ENCODE measurements at regions not wholly inside any gene's neighbourhood (a gene's known extent, or its start where the extent isn't known, plus 50 kb on each side); places are given as distances from the start of the nearest gene placed in this dataset.

DNA sequence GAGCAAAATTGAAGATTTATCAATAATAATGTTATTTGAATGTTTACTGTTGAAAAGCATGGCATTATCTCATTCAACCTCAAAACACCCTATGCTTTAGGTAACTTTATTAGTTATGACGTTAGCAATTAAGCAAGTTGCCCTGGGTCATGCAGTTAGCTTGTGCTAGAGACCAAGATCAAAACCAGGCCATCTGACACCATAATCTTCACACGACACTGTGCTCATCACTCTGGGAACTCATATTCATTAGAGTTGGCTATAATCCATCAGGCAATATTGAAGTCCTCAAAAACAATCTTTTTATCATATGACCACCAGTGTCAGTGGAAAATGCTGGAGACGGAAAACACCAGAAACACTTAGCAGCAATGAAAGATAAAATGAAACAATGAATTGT is 253.5 kb downstream of the PCDH20 start:
- ATAC-seq = peak; percentile 43 to 53

DNA sequence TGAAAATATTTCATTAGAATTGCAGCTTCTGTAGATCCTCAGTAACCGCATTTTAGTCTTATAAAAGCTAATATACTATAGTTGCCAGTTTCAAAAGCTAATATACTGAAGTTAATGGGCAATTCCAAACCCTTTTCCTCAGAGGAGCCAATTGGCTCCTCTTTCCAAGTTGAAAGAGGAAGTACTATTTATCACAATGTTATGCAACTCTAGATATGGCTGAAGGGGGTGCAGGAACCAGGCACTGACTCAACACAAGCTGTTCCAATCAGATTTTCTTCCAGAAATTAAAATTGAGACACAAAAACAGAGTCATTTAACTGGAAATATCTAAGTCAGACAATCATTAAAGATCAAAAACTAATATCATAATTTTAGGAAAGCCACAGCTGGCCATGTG is 258.9 kb downstream of the PCDH20 start:
- 64% methylated on average over 1 of the region's 1 CpG for WGBS
- no peaks in the 10 kb centered on the region for H3K4me1 ChIP-seq (ENCODE audit: control insufficient read depth, insufficient read depth, low read length)
- H3K9me3 ChIP-seq (ENCODE audit: control insufficient read depth, low read length) = no peaks in the 10 kb centered on the region
- no peak overlapping the region for H3K4me3 ChIP-seq (ENCODE audit: low read length)
- no peak overlapping the region for H3K27ac ChIP-seq (ENCODE audit: low read length)
- peak; percentile 63 to 84 for ATAC-seq
- DNase-seq = peak in 1 of 3 donors; percentile 11
- no peaks in the 10 kb centered on the region for H3K27me3 ChIP-seq (ENCODE audit: control insufficient read depth, insufficient read depth)
- intact Hi-C loops (cut with DNase I) = no loop called here

More for the DNA sequence above, 253.5 kb downstream of the PCDH20 start:
- Histone ChIP-seq H3K4me3 (ENCODE audit: low read length) (no peak overlapping the region), H3K27me3 (ENCODE audit: control insufficient read depth, insufficient read depth) (no peaks in the 10 kb centered on the region), H3K9me3 (ENCODE audit: control insufficient read depth, low read length) (no peaks in the 10 kb centered on the region), H3K27ac (ENCODE audit: low read length) (peak overlapping the region; percentile 93), H3K4me1 (ENCODE audit: control insufficient read depth, insufficient read depth, low read length) (no peaks in the 10 kb centered on the region)
- 19% methylated on average over 3 of the region's 3 CpGs for WGBS
- no peak for DNase-seq
- intact Hi-C loops (cut with DNase I) = no loop called here

DNA sequence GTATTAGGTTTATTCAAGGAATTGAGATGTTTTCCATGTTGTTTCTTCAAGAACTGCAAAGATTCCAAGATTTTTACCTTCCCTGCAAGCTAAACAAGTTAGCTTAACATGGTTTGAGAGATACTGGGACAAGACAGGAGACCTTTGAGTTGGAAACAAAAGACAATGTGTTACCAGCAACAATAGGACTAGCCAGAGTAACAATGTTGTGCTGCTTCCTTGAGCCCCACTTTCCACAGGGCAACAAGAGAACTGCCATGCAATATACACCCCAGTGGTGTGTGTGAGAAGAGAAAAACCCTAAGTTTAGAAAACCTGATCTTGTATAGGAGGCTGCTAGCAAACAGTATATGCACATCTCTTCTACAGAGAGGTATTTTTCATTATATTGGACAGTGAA is 264.6 kb downstream of the PCDH20 start:
- Histone ChIP-seq H3K27me3 (ENCODE audit: control insufficient read depth, insufficient read depth) (no peaks in the 10 kb centered on the region), H3K4me3 (ENCODE audit: low read length) (no peak overlapping the region)
- no peak for ATAC-seq

DNA sequence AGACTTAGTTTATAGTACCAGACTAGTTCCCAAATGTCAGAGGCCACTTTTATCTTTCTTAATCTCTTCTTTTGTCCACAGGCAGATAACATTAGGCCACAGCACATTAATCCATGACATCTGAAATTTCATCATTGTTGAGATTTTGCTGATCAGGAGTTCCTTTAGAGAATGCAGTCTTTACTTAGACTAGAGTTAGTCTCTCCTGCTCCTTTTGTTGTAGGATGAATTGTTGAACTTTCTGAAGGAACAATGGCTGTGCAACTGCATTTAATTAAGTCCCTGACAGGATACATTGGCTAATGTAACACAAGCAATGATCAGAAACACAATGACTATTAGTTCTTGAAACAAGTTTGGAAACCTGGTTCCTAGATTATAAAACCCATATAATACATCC is 266.3 kb downstream of the PCDH20 start:
- Histone ChIP-seq H3K27me3 (ENCODE audit: control insufficient read depth, insufficient read depth) (no peaks in the 10 kb centered on the region), H3K9me3 (ENCODE audit: control insufficient read depth, low read length) (no peaks in the 10 kb centered on the region), H3K27ac (ENCODE audit: low read length) (no peak overlapping the region), H3K4me1 (ENCODE audit: control insufficient read depth, insufficient read depth, low read length) (no peaks in the 10 kb centered on the region), H3K4me3 (ENCODE audit: low read length) (no peak overlapping the region)
- intact Hi-C loops (cut with DNase I) = no loop called here
- no peak for ATAC-seq
- no peak for DNase-seq

More for the DNA sequence above, 264.6 kb downstream of the PCDH20 start:
- no peak overlapping the region for H3K27ac ChIP-seq (ENCODE audit: low read length)
- no peaks in the 10 kb centered on the region for H3K4me1 ChIP-seq (ENCODE audit: control insufficient read depth, insufficient read depth, low read length)
- H3K9me3 ChIP-seq (ENCODE audit: control insufficient read depth, low read length) = no peaks in the 10 kb centered on the region
- DNase-seq = no peak
- intact Hi-C loops (cut with DNase I) = no loop called here

DNA sequence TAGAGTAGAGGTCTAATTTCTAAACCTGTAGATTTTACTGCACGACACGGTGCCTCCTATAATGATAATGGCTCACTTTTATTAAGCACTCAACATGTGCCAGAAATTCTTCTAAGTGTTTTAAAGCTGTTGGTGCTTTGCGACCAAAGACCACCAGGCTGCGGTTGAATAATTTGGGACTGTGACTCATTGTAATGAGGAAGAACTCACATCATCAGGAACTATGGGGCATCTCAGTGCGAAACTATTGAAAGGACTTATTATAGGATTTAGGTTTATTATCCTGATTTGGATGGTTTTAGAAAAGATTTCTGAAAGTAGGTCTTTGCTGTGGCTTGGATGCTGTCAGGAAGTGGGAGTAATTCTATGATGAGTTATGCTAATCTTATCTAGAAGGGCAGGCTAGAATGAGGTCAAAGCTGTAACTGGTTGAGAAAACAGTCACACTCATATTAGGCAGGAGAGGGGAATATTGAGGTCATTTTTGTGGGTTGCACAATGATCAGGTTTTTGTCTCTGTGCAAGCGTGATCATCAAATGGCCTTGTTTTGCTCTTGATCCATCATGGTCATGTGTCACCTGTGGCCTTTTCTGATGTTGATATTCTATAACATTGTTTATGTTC is 266.8 kb downstream of the PCDH20 start:
- intact Hi-C loops (cut with DNase I) = no loop called here
- peak; percentile 59 to 69 for ATAC-seq
- no peaks in the 10 kb centered on the region for H3K9me3 ChIP-seq (ENCODE audit: control insufficient read depth, low read length)

DNA sequence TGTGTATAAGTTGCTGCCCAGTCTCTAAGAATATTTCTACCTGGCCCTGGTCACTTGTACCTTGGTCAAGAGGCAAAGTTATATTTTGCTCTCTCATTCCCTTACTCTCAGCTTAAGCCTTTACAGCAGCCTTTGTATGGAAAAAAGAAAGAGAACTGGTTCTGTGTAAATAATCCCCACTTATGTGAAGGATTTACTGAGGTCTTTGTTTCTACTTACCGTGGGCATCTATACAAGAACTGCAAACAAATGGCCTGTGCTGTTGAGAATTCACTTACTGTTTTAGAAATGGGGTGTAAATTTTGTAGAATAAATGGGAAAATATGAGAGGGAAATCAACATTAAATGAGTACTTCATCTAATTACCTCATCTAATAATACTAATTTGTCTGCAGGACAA is 267.4 kb downstream of the PCDH20 start:
- 69% methylated on average over 1 of the region's 1 CpG for WGBS
- no peaks in the 10 kb centered on the region for H3K9me3 ChIP-seq (ENCODE audit: control insufficient read depth, low read length)
- DNase-seq = no peak
- H3K4me3 ChIP-seq (ENCODE audit: low read length) = no peak overlapping the region
- intact Hi-C loops (cut with DNase I) = no loop called here
- H3K27me3 ChIP-seq (ENCODE audit: control insufficient read depth, insufficient read depth) = no peaks in the 10 kb centered on the region
- no peak for ATAC-seq
- H3K27ac ChIP-seq (ENCODE audit: low read length) = no peak overlapping the region
- peaks cover 2% of the 10 kb centered on the region for H3K4me1 ChIP-seq (ENCODE audit: control insufficient read depth, insufficient read depth, low read length)

More for the DNA sequence above, 266.8 kb downstream of the PCDH20 start:
- Histone ChIP-seq H3K27ac (ENCODE audit: low read length) (no peak overlapping the region), H3K27me3 (ENCODE audit: control insufficient read depth, insufficient read depth) (no peaks in the 10 kb centered on the region), H3K4me3 (ENCODE audit: low read length) (no peak overlapping the region), H3K4me1 (ENCODE audit: control insufficient read depth, insufficient read depth, low read length) (peaks cover 2% of the 10 kb centered on the region)
- DNase-seq = no peak
- WGBS = 52% methylated on average over 6 of the region's 6 CpGs

DNA sequence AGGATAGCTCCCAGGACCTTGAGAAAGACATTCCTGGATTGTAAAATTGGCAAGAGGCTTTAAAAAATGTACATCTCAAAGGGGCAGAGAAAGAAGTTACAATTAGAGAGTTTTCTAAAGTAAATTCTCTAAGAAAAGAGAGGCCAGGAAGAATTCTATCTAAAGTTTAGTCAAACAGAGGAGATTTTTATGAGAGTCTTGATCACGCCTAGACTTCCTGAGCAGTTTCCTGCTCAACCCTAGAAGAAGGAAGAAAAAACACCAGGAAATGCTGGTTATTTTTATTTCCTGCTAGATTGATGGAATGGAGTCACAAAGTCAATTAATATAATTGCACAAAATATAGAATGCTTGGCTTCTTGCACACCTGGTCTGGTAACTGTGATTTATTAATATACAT is 269.1 kb downstream of the PCDH20 start:
- 60% methylated on average over 1 of the region's 1 CpG for WGBS
- H3K4me1 ChIP-seq (ENCODE audit: control insufficient read depth, insufficient read depth, low read length) = peaks cover 2% of the 10 kb centered on the region
- intact Hi-C loops (cut with DNase I) = no loop called here
- H3K27ac ChIP-seq (ENCODE audit: low read length) = no peak overlapping the region
- H3K4me3 ChIP-seq (ENCODE audit: low read length) = no peak overlapping the region
- no peaks in the 10 kb centered on the region for H3K9me3 ChIP-seq (ENCODE audit: control insufficient read depth, low read length)
- no peak for ATAC-seq
- H3K27me3 ChIP-seq (ENCODE audit: control insufficient read depth, insufficient read depth) = no peaks in the 10 kb centered on the region
- no peak for DNase-seq

DNA sequence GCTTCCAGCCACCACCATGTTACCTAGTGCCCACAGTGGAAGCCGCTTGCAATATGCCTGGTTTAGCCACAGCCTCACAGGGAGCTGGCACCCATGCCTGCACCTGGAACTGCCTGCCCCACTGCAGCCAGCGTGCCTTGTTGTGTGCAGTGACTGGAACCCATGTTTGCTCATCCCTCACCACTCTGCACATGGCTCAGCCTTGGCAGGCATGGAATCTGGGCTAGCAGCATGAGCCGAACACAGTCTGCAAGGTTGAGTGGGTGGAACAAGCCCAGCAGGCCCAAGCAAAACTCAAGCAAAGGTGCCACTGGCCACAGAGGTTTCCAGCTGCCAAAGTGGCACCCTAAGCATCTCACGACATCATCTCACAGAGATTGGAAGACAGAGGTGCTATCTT is 269.5 kb downstream of the PCDH20 start:
- Histone ChIP-seq H3K4me1 (ENCODE audit: control insufficient read depth, insufficient read depth, low read length) (peaks cover 2% of the 10 kb centered on the region), H3K27me3 (ENCODE audit: control insufficient read depth, insufficient read depth) (no peaks in the 10 kb centered on the region), H3K27ac (ENCODE audit: low read length) (no peak overlapping the region), H3K4me3 (ENCODE audit: low read length) (no peak overlapping the region), H3K9me3 (ENCODE audit: control insufficient read depth, low read length) (no peaks in the 10 kb centered on the region)
- peak in 1 of 2 donors; percentile 22 for ATAC-seq
- peak in 1 of 3 donors; percentile 32 for DNase-seq
- 88% methylated on average over 4 of the region's 4 CpGs for WGBS
- intact Hi-C loops (cut with DNase I) = no loop called here

DNA sequence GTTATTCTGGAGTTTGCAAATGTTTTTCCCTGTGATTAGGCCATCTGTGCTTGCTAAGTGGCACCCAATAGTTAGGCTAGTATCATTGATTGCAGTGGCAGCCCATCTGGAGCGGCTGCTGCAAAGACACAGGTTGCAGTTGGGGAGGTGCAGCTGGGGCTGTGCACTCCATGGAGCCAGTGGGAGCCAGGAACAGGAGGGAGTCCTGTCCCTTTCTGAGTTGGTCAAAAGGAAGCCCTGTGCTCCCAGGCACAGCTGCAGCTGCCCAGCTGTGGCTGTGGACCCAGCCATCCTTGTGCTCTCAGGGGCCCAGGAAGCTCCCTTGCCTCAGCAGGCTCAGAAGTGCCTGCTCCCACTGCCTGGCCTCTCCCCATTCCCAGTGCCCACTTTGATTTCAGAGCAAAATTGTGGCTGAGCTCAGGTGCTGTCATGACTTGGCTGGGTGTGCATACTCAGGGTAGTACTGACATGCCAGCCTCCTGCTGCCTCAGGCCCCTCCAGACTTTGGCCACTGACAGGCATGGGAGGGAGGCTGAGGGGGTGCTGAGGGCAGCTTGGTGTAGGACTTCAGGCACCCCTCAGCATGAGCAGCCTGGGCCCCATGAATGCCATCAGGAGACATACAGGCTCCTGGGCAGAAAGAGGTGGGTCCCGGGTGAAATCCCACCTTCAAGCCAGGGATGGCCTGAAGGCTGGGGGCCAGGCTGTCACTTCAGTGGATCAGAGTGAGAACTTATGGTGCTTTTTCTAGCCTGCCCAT is 270.6 kb downstream of the PCDH20 start:
- DNase-seq (peak in 1 of 3 donors; percentile 24), ATAC-seq (no peak)
- Histone ChIP-seq H3K4me3 (ENCODE audit: low read length) (no peak overlapping the region), H3K27me3 (ENCODE audit: control insufficient read depth, insufficient read depth) (no peaks in the 10 kb centered on the region), H3K9me3 (ENCODE audit: control insufficient read depth, low read length) (no peaks in the 10 kb centered on the region), H3K4me1 (ENCODE audit: control insufficient read depth, insufficient read depth, low read length) (peaks cover 2% of the 10 kb centered on the region), H3K27ac (ENCODE audit: low read length) (no peak overlapping the region)
- intact Hi-C loops (cut with DNase I) = no loop called here
- WGBS = 91% methylated on average over 2 of the region's 2 CpGs

DNA sequence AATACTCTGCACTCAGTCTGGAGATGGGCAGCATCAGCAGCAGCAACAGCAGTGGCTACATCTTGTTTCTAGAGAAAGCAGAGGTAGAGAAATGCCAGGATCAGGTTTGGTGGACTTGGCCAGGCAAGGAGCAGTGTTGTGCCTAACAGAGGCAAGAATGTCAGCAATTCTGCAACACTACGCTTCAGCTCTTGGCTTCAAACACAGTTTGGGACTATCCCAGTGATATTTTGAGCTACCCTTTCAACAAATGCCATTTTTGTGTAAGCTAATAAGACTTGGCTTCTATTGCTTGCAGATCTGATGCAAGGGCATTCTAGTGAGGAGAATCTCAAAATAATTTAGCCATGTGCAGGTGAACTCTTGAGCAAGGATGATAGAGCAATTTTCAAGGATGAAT is 271.3 kb downstream of the PCDH20 start:
- WGBS = 48% methylated on average over 1 of the region's 1 CpG
- H3K4me3 ChIP-seq (ENCODE audit: low read length) = no peak overlapping the region
- peaks cover 2% of the 10 kb centered on the region for H3K4me1 ChIP-seq (ENCODE audit: control insufficient read depth, insufficient read depth, low read length)
- ATAC-seq (peak in 1 of 2 donors; percentile 62), DNase-seq (peak in 1 of 3 donors; percentile 13)
- intact Hi-C loops (cut with DNase I) = no loop called here
- H3K27ac ChIP-seq (ENCODE audit: low read length) = peak overlapping the region; percentile 7
- H3K9me3 ChIP-seq (ENCODE audit: control insufficient read depth, low read length) = no peaks in the 10 kb centered on the region
- no peaks in the 10 kb centered on the region for H3K27me3 ChIP-seq (ENCODE audit: control insufficient read depth, insufficient read depth)

DNA sequence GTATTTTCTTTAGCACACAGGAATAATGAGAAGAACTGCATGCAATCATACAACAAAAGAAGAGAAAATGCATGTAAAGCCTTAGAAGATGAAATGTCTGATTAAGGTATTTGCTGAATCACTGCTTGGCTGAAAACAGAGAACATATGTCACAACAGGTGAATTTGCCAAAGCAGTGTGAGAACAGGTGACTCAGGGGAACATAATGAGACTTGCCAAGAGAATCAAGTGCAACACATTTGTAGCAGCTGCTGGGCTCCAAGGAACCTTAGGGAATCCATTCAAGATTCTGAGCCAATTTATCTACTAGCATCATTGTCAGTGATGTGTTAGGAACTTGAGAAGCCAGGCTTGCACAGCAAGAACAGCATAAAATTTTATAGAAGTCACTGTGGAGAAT is 273.1 kb downstream of the PCDH20 start:
- H3K27me3 ChIP-seq (ENCODE audit: control insufficient read depth, insufficient read depth) = no peaks in the 10 kb centered on the region
- H3K4me3 ChIP-seq (ENCODE audit: low read length) = no peak overlapping the region
- H3K4me1 ChIP-seq (ENCODE audit: control insufficient read depth, insufficient read depth, low read length) = peaks cover 2% of the 10 kb centered on the region
- ATAC-seq = no peak
- DNase-seq = no peak
- H3K9me3 ChIP-seq (ENCODE audit: control insufficient read depth, low read length) = no peaks in the 10 kb centered on the region
- intact Hi-C loops (cut with DNase I) = no loop called here
- no peak overlapping the region for H3K27ac ChIP-seq (ENCODE audit: low read length)
